ENCODE measurements at regions not wholly inside any gene's neighbourhood (a gene's known extent, or its start where the extent isn't known, plus 50 kb on each side); places are given as distances from the start of the nearest gene placed in this dataset.

- TF ChIP-seq CTCF (conservative IDR thresholded peaks at IDR 0.05 in 1 of 2, IDR thresholded peaks at IDR 0.05 in 1 of 2; ENCODE audit: low read depth in 1 of 2, low read length in 2 of 2) (no peak), EZH2 (IDR thresholded peaks at IDR 0.05; ENCODE audit: low read length, missing control alignments) (no peak)
These were observed 615.1 kb downstream of the CENPC start for GRCh38 chr4:66930206-66930605.
